ENCODE measurements at regions not wholly inside any gene's neighbourhood (a gene's known extent, or its start where the extent isn't known, plus 50 kb on each side); places are given as distances from the start of the nearest gene placed in this dataset.

- no peaks in the 10 kb centered on the region for H3K4me1 Mint-ChIP-seq (ENCODE audit: low read depth)
- DNase-seq (no peak), ATAC-seq (no peak)
- no peaks in the 10 kb centered on the region for H3K36me3 Mint-ChIP-seq (ENCODE audit: low read depth)
- ChIA-PET CTCF (no interaction called here), POLR2A (no interaction called here)
- H3K27me3 Mint-ChIP-seq: no peaks in the 10 kb centered on the region
- H3K4me3 Mint-ChIP-seq: no peak overlapping the region
- H3K27ac Mint-ChIP-seq: no peak overlapping the region
- H3K9me3 Mint-ChIP-seq: peaks cover 2% of the 10 kb centered on the region
- intact Hi-C loops (cut with micrococcal nuclease): no loop called here
- no peak for TF ChIP-seq CTCF (IDR thresholded peaks at IDR 0.05)
Observed at GRCh38 chr7:46191776-46192175, 270.7 kb upstream of the IGFBP3 start.

GRCh38 chr7:46191296-46191695, 270.2 kb upstream of the IGFBP3 start:
- intact Hi-C loops (cut with micrococcal nuclease): no loop called here
- no peaks in the 10 kb centered on the region for H3K4me1 Mint-ChIP-seq (ENCODE audit: low read depth)
- ATAC-seq (no peak), DNase-seq (no peak)
- peaks cover 1% of the 10 kb centered on the region for H3K9me3 Mint-ChIP-seq
- no peak for TF ChIP-seq CTCF (IDR thresholded peaks at IDR 0.05)
- ChIA-PET POLR2A (no interaction called here), CTCF (no interaction called here)
- no peaks in the 10 kb centered on the region for H3K27me3 Mint-ChIP-seq
- H3K27ac Mint-ChIP-seq: no peak overlapping the region
- H3K4me3 Mint-ChIP-seq: no peak overlapping the region
- H3K36me3 Mint-ChIP-seq (ENCODE audit: low read depth): no peaks in the 10 kb centered on the region

GRCh38 chr7:46189255-46189790, 268.3 kb upstream of the IGFBP3 start:
- Mint-ChIP-seq H3K36me3 (ENCODE audit: low read depth) (no peaks in the 10 kb centered on the region), H3K4me3 (no peak overlapping the region), H3K4me1 (ENCODE audit: low read depth) (no peaks in the 10 kb centered on the region), H3K9me3 (no peaks in the 10 kb centered on the region), H3K27me3 (no peaks in the 10 kb centered on the region), H3K27ac (no peak overlapping the region)
- DNase-seq (no peak), ATAC-seq (no peak)
- ChIA-PET POLR2A (no interaction called here), CTCF (no interaction called here)
- TF ChIP-seq CTCF (IDR thresholded peaks at IDR 0.05): no peak
- intact Hi-C loops (cut with micrococcal nuclease): no loop called here

- H3K36me3 Mint-ChIP-seq (ENCODE audit: low read depth): no peaks in the 10 kb centered on the region
- no peak for ATAC-seq
- H3K9me3 Mint-ChIP-seq: peaks cover under 1% of the 10 kb centered on the region
- no peak for TF ChIP-seq CTCF (IDR thresholded peaks at IDR 0.05)
- no peaks in the 10 kb centered on the region for H3K27me3 Mint-ChIP-seq
- H3K4me3 Mint-ChIP-seq: no peak overlapping the region
- no peak for DNase-seq
- H3K27ac Mint-ChIP-seq: no peak overlapping the region
- POLR2A ChIA-PET: no interaction called here
- H3K4me1 Mint-ChIP-seq (ENCODE audit: low read depth): no peaks in the 10 kb centered on the region
- intact Hi-C loops (cut with micrococcal nuclease): no loop called here
- CTCF ChIA-PET: no interaction called here
Observed at GRCh38 chr7:46186131-46186530, 265.1 kb upstream of the IGFBP3 start.

- intact Hi-C loops (cut with micrococcal nuclease): no loop called here
Observed at GRCh38 chr7:46179061-46179610, 258.1 kb upstream of the IGFBP3 start.

More at GRCh38 chr7:46179061-46179610, 258.1 kb upstream of the IGFBP3 start:
- ChIA-PET POLR2A (no interaction called here), CTCF (no interaction called here)
- H3K36me3 Mint-ChIP-seq (ENCODE audit: low read depth): no peaks in the 10 kb centered on the region
- peaks cover 6% of the 10 kb centered on the region for H3K9me3 Mint-ChIP-seq
- H3K4me1 Mint-ChIP-seq (ENCODE audit: low read depth): no peaks in the 10 kb centered on the region
- DNase-seq (no peak), ATAC-seq (no peak)
- no peak overlapping the region for H3K4me3 Mint-ChIP-seq
- no peak for TF ChIP-seq CTCF (IDR thresholded peaks at IDR 0.05)
- H3K27ac Mint-ChIP-seq: no peak overlapping the region
- no peaks in the 10 kb centered on the region for H3K27me3 Mint-ChIP-seq
